HG03439 (cell line): ENCODE measurements at regions not wholly inside any gene's neighbourhood (a gene's known extent, or its start where the extent isn't known, plus 50 kb on each side); places are given as distances from the start of the nearest gene placed in this dataset.

Source experiments
- ATAC-seq: cut with Tn5 transposase; IDR thresholded peaks from one replicate; pipeline ENCODE4 v1.9.1; 2021; ENCODE audit warnings: mild to moderate bottlenecking, moderate library complexity; ENCODE audit not compliant: unreplicated experiment

DNA sequence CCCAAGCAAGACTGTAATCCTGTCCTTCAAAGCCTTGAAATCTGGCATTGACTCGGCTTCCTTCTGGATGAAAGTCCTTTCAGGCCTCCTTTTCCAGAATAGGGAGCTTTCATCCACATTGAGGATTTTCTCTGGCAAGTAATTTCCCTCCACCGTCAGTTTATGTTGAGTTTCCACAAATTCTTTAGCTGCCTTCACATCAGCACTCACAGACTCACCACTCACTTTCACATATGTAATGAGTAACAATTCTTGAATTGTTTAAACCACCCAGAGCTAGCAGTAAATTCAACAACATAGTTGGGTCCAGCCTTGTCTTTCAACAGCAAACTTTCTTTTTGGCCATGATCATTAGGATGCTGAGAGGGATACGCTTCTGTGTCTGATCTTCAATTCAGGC, 84.3 kb upstream of the PRDM11 start:
- ATAC-seq, result no peak

GRCh38 chr11:45062974-45063635, 83.3 kb upstream of the PRDM11 start:
- no peak for ATAC-seq

DNA sequence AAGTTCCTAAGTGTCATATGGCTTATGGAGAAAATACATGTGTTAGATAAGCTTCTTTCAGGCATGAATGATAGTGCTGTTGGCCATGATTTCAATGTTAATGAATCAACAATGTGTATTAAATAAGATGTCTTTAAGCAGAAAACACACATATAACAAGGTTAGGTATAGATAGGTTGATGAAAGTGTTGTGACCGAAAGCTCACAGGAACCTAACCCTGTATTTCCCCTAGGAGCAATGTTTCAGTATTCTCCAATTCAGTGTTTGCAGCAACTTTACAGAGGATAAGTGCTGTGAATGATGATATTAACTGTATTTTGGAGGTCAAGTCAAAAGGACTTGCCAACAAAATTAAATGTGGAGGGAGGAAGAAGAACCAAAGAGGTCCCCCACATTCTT, 82.8 kb upstream of the PRDM11 start:
- ATAC-seq, result no peak

- no peak for ATAC-seq
These were observed 78.5 kb upstream of the PRDM11 start for GRCh38 chr11:45067966-45068365.

- ATAC-seq, result no peak
These were observed 75.2 kb upstream of the PRDM11 start for GRCh38 chr11:45071232-45071631.

DNA sequence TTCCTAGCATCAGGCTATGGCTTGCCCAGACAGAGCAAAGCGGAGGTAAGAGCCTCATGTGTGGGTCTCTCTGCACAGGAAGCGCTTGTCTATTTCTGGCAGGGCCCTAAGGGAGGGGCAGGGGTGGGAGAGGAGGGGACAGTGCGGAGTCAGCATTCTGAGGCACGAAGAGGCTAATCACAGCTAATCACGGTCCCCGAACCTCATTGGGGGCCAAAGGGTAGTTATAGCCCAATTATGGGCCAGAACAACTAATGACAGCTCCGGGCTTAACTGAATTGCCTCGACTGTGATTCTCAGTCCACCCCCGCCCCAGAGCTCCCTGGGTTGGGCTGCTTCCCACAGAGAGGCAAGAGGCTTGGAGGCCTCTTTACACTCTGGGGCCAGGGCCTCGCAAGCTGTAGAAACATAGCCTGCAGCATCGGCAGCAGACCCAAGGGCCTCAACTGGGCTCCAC, 72.7 kb upstream of the PRDM11 start:
- no peak for ATAC-seq

- ATAC-seq, result no peak
These were observed 70.9 kb upstream of the PRDM11 start for GRCh38 chr11:45075519-45075918.

DNA sequence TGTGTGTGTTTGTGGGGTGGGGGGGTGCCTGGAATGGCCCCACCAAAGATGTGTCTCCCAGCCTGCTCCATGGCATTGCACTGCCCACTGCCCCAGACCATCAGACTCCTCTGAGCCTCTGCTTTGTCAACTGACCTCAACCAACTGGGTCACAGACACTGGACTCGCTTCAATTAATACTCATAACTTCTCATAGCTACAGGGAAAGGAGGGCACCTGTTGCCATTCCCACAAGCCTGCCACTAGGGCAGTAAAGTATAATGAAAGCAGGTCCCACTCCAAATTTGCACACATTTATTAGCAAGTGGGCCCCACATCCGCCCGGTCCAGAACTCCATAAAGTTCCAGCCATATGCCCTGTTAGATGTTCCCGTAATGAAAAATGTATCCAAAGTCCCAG, 70.5 kb upstream of the PRDM11 start:
- no peak for ATAC-seq

DNA sequence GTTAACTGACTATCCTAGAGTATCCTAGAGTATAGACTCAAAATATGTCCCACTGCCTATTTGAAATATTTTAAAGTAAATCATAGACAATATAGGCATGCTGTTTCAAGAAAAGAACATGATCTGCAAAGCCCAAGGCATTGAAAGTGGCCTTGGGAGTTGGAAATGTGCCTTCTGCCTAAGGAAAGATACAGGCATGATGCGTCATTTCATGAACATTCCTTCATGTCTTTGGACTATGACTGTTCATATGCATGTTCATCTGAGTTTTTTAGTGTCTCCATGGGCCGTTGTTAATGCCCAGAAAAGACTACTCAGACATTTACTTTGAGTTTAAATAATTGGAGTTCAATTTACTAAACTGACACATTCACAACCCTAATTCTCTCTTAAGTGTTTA, 69.7 kb upstream of the PRDM11 start:
- no peak for ATAC-seq

DNA sequence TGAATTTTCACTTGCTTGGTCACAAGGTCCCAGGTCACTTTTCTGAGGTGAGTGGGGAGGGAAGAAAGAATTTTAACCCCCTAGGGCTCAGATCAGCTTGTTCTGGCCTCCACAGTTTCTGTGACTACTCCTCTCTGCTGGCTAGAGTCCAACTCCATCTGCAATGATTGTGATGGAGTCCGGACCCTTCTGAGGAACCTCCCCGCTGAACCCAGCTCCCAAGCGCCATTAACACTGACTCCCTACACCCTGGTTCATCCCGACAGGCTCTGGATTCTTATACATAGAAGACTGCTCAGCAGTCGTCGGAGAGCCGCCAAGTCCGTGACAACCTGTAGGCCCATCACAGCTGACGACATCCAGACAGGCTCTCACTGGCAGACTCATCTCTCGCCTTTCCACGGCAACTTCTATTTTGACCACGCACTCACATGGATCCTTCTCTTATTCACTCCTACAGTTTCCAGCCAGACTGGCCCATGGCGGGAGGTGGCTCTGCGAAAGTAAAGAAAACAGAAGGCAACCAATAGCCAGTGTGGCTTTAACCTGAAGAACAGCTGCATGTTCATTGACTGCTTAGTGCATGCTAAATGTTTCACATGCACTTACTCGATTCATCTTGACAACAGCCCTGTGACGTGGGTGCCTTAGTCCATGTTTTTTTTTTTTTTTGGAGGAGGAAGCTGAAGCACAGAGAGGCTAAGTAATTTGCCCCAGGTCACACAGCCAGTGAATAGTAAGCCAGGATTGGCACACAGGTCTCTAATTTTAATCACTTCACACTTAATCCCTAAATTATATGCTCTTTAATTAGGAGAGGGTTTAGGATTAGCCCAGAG, 68.0 kb upstream of the PRDM11 start:
- ATAC-seq, result no peak

GRCh38 chr11:45079075-45079444, 67.4 kb upstream of the PRDM11 start:
- no peak for ATAC-seq

- ATAC-seq, result no peak
These were observed 66.9 kb upstream of the PRDM11 start for GRCh38 chr11:45079567-45079942.

- no peak for ATAC-seq
These were observed 66.3 kb upstream of the PRDM11 start for GRCh38 chr11:45079943-45080719.

DNA sequence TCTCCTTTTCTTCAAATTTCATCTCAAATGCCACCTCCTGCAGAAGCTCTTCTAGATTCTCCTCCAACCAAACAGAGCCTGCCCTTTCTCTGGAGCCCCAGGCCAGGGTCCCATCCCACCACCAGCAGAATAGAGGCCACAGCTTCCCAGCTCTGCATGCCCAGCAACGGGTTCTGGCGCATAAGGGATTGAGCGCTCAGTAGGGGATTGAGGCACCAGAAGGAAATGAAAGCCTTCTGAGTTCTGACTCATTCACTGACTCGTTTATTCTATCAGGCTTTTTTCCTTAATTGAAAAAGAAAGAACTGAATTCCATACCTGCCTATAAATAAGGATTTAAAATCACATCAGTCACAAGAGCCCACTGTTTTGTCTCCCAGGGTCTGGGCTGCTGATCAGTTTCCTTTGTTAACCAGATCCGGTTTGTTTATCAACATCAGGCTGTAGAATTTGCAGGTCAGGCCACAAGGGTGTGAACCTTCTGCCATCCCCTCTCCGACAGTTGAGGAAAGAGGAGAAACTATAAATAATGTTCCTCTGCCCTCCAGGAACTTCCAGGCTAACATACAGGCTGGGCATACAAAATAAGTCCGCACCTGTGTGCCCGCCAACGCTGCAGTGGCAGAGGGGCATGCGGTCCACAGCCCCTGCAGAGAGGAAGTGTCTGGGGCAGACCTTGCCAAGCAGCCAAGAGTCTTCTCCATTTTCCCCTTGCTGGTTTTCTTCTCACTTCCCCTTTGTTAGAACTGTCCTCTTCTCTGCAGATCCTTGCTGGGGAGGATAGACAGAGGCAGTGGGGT, 63.5 kb upstream of the PRDM11 start:
- ATAC-seq, result no peak

GRCh38 chr11:45083544-45084087, 62.8 kb upstream of the PRDM11 start:
- no peak for ATAC-seq

DNA sequence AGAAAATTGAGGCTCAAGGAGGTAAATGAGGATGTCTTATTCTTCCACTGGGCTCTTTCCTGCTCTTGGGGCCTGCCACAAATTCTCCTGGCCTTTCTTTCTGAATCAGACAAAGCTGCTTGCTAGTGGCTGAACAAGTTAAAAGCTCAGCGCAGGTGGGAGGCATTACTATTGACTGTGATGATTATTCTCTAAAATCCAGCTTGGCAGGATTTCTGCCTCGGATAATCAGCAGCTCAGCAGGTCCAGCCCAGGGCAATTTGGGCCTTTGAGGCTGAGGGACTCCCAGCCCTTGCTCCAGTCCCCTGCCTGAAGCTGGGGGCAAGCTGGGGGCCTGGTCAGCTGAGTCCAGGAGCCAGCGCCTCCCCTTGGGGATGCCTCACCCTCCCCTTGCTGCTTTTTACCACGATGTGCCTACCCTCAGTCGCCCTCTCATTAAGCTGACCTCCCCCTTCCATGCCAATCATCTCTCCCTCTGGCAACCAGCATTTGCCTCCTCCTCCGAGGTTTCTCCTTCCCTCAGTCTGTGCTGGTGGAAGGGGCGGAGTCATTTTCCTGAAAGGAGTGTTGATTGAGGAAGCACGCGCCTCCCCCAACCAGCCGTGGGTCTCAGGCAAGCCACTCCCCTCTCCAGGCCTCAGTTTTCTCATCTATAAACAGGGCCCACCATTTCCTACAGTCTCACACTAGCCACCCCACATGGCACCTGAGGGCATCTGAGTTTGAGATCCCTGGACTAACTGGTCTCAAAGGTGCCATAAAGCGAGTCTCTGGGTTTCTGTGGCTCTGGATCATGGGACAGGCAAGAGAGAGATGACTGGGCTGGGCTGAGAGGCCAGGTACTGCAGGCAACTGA, 60.6 kb upstream of the PRDM11 start:
- no peak for ATAC-seq

GRCh38 chr11:45086526-45086925, 59.9 kb upstream of the PRDM11 start:
- ATAC-seq, result no peak

- ATAC-seq, result no peak
These were observed 59.1 kb upstream of the PRDM11 start for GRCh38 chr11:45087086-45087899.

GRCh38 chr11:45087900-45088160, 58.6 kb upstream of the PRDM11 start:
- ATAC-seq, result no peak
